Ovary (tissue), 7 donors: ENCODE measurements at regions not wholly inside any gene's neighbourhood (a gene's known extent, or its start where the extent isn't known, plus 50 kb on each side); places are given as distances from the start of the nearest gene placed in this dataset.

Experiments used
- DNase-seq, 5 donors: peaks; one replicate each; pipeline ENCODE4 v3.0.0-alpha.2; 2019 to 2020
- H3K27ac ChIP-seq, 2 donors: fragments of 200-600 bp; one replicate each; pipeline versions ENCODE4 v1.5.1 to v1.8.0; 2019 to 2022
- H3K27me3 ChIP-seq: fragments of 200-600 bp; one replicate; pipeline ENCODE4 v1.8.0; 2022
- H3K36me3 ChIP-seq: fragments of 200-600 bp; sonication (generic); one replicate; pipeline ENCODE4 v1.5.1; 2019
- H3K4me1 ChIP-seq: one replicate; pipeline ENCODE4 v1.8.1; 2013; ENCODE audit warnings: mild to moderate bottlenecking, moderate library complexity; ENCODE audit not compliant: insufficient read depth
- H3K4me3 ChIP-seq: fragments of 200-600 bp; sonication (generic); one replicate; pipeline ENCODE4 v1.5.1; 2017
- H3K9me3 ChIP-seq, 2 donors: fragments of 200-600 bp in 1 of 2; sonication (generic) in 1 of 2; one replicate each; pipeline versions ENCODE4 v1.5.1 to v1.8.1; 2013 to 2019; ENCODE audit warnings: mild to moderate bottlenecking in 1 of 2, moderate library complexity in 1 of 2
- CTCF ChIP-seq, 3 donors: fragments of 450-650 bp in 2 of 3; fragments of 200-600 bp in 1 of 3; IDR thresholded peaks; one replicate each; pipeline versions ENCODE4 v1.5.1 to v1.8.0; 2016 to 2022; ENCODE audit warnings: antibody characterized with exemption in 3 of 3, mild to moderate bottlenecking in 1 of 3
- EP300 ChIP-seq: sonication (generic); formaldehyde crosslinking; IDR thresholded peaks from one replicate; pipeline ENCODE4 v1.6.1; 2017; ENCODE audit warnings: antibody characterized with exemption
- POLR2A ChIP-seq: fragments of 450-650 bp; IDR thresholded peaks from one replicate; pipeline ENCODE4 v1.6.1; 2017; ENCODE audit warnings: antibody characterized with exemption, mild to moderate bottlenecking, moderate library complexity
- WGBS, 3 donors: extraction: QIAGEN DNeasy Blood & Tissue Kit in 1 of 3; methylation state at CpG; one replicate each; pipeline versions ENCODE4 v1.1.5 to v1.1.7; 2013 to 2017; 5-methylcytosine and 5-hydroxymethylcytosine counted together
- intact Hi-C, 4 donors: fragments of 100-400 bp; cut with DNase I; formaldehyde crosslinking; loops; one replicate each; pipeline versions ENCODE4 v1.11.0 to v1.15.1; 2022 to 2023
- donor health status: DM: no; HTN: no; CAD: no; lungs with moderate emphysema.
- donor health status: DM: no; HTN: no; CAD: no.
- donor health status: Bipolar disorder and iron deficiency.
- donor health status: DM: no; HTN: no; CAD: no.
- donor health status: DM: yes; HTN: yes; CAD: no.

- no peaks in the 10 kb centered on the region for H3K36me3 ChIP-seq
- 50 to 55% (median 52%) methylated on average over 1 of the region's 1 CpG for WGBS, 3 donors
- H3K27ac ChIP-seq: no peak overlapping the region
- H3K9me3 ChIP-seq: no peaks in the 10 kb centered on the region
- no peak for DNase-seq
- H3K4me1 ChIP-seq: no peaks in the 10 kb centered on the region
- no peaks in the 10 kb centered on the region for H3K27me3 ChIP-seq
- no peak for TF ChIP-seq CTCF (IDR thresholded peaks at IDR 0.05)
- no peak for TF ChIP-seq EP300
- no peak for TF ChIP-seq POLR2A
- no peak overlapping the region for H3K4me3 ChIP-seq
- intact Hi-C loops: no loop called here
These were observed 528.6 kb upstream of the LMCD1 start for GRCh38 chr3:7973006-7973405.

GRCh38 chr3:7977245-7978086 is 524.2 kb upstream of the LMCD1 start:
- H3K36me3 ChIP-seq: no peaks in the 10 kb centered on the region
- no peak for TF ChIP-seq CTCF (IDR thresholded peaks at IDR 0.05)
- no peak for TF ChIP-seq EP300
- TF ChIP-seq POLR2A: no peak
- intact Hi-C loops: no loop called here
- H3K27me3 ChIP-seq: no peaks in the 10 kb centered on the region
- no peak overlapping the region for H3K4me3 ChIP-seq
- WGBS, 3 donors: 63 to 69% (median 67%) methylated on average over 5 of the region's 5 CpGs
- no peak for DNase-seq
- no peak overlapping the region for H3K27ac ChIP-seq
- H3K9me3 ChIP-seq: no peaks in the 10 kb centered on the region
- no peaks in the 10 kb centered on the region for H3K4me1 ChIP-seq

GRCh38 chr3:7978087-7978422 is 523.6 kb upstream of the LMCD1 start:
- H3K36me3 ChIP-seq: no peaks in the 10 kb centered on the region
- no peaks in the 10 kb centered on the region for H3K27me3 ChIP-seq
- H3K4me3 ChIP-seq: no peak overlapping the region
- intact Hi-C loops: no loop called here
- H3K9me3 ChIP-seq: no peaks in the 10 kb centered on the region
- no peaks in the 10 kb centered on the region for H3K4me1 ChIP-seq
- 64 to 80% (median 74%) methylated on average over 6 of the region's 6 CpGs for WGBS, 3 donors
- no peak for DNase-seq
- TF ChIP-seq CTCF (IDR thresholded peaks at IDR 0.05) (no peak), POLR2A (no peak), EP300 (no peak)
- no peak overlapping the region for H3K27ac ChIP-seq

- TF ChIP-seq POLR2A: no peak
- no peak for TF ChIP-seq EP300
- no peak for TF ChIP-seq CTCF (IDR thresholded peaks at IDR 0.05)
- Histone ChIP-seq H3K9me3 (no peaks in the 10 kb centered on the region), H3K27me3 (no peaks in the 10 kb centered on the region), H3K4me3 (no peak overlapping the region), H3K36me3 (no peaks in the 10 kb centered on the region), H3K27ac (no peak overlapping the region), H3K4me1 (no peaks in the 10 kb centered on the region)
- intact Hi-C loops: no loop called here
- no peak for DNase-seq
These were observed 519.5 kb upstream of the LMCD1 start for GRCh38 chr3:7982126-7982525.
